ENCODE measurements at regions not wholly inside any gene's neighbourhood (a gene's known extent, or its start where the extent isn't known, plus 50 kb on each side); places are given as distances from the start of the nearest gene placed in this dataset.

GRCh38 chr9:30075022-30075421 lies 2309.4 kb upstream of the ACO1 start:
- DNase-seq (no peak), ATAC-seq (no peak)
- intact Hi-C loops (cut with DNase I): no loop called here
- H3K27ac ChIP-seq: no peak overlapping the region
- 81 to 83% methylated on average over 15 of the region's 15 CpGs for WGBS, 2 donors
- TF ChIP-seq CTCF (IDR thresholded peaks at IDR 0.05): no peak
- no peak overlapping the region for H3K4me3 ChIP-seq
- H3K4me1 ChIP-seq: no peaks in the 10 kb centered on the region
- peaks cover 0 to 3% (median 0%) of the 10 kb centered on the region in 11 donors for H3K9me3 ChIP-seq
- no peaks in the 10 kb centered on the region for H3K36me3 ChIP-seq
- no peaks in the 10 kb centered on the region for H3K27me3 ChIP-seq

DNA sequence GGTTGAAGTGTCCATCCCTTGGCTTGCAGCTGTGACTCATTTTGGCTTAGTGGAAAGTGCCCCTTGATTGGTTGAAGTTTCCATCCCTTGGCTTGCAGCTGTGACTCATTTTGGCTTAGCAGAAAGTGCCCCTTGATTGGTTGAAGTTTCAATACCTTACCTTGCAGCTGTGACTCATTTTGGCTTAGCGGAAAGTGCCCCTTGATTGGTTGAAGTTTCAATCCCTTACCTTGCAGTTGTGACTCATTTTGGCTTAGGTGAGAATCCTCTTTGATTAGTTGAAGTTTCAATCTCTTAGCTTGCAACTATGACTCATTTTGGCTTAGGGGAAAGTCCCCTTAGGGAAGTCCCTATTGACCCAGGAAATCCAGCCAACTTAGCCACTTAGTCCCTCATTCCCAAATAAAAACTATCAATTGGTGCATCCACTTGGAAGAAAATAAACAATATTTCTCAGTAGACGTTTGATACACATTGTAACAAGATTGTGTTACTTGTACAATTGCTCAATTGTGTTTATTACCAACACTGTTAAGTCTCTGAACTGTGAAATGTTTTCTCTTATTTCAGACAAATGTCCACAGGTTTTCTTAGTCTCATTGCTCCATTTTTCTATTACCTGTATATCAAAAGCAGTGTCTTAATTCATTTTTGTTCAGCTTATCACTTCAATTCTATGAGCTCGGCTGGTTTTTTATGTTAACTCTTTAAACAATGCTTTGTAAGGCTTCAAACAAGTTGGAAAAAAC lies 2308.8 kb upstream of the ACO1 start:
- DNase-seq: no peak
- Histone ChIP-seq H3K9me3 (peaks cover 0 to 3% (median 0%) of the 10 kb centered on the region in 11 donors), H3K4me3 (no peak overlapping the region), H3K27ac (no peak overlapping the region), H3K36me3 (no peaks in the 10 kb centered on the region), H3K4me1 (no peaks in the 10 kb centered on the region), H3K27me3 (no peaks in the 10 kb centered on the region)
- intact Hi-C loops (cut with DNase I): no loop called here
- 43 to 70% methylated on average over 3 of the region's 3 CpGs for WGBS, 2 donors
- no peak for ATAC-seq
- no peak for TF ChIP-seq CTCF (IDR thresholded peaks at IDR 0.05)

DNA sequence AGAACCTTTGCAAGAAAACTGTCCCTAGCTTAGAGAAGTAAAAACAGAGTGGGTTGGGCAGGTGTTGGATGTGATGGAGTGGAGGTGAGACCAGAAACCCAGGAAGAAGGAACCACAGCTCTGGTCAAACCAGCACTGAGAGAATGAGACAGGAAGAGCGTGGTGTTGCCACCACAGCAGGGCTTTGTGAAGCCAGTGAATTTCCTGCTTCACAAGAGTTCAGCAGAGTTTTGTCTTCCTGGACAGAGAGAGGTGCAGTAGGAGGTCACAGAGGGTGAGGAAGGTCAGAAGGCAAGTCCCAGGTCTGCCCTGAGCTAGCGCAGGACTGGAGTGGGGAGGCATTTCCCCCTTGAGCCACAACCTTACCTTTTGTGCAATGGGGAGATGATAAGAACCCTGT lies 2306.2 kb upstream of the ACO1 start:
- 76 to 90% methylated on average over 2 of the region's 2 CpGs for WGBS, 2 donors
- ATAC-seq (no peak), DNase-seq (no peak)
- intact Hi-C loops (cut with DNase I): no loop called here
- no peaks in the 10 kb centered on the region for H3K36me3 ChIP-seq
- no peak overlapping the region for H3K27ac ChIP-seq
- no peaks in the 10 kb centered on the region for H3K4me1 ChIP-seq
- no peak for TF ChIP-seq CTCF (IDR thresholded peaks at IDR 0.05)
- no peak overlapping the region for H3K4me3 ChIP-seq
- H3K27me3 ChIP-seq: no peaks in the 10 kb centered on the region
- peaks cover 0 to 3% (median 0%) of the 10 kb centered on the region in 11 donors for H3K9me3 ChIP-seq

GRCh38 chr9:30089428-30089827 lies 2295.0 kb upstream of the ACO1 start:
- Histone ChIP-seq H3K9me3 (peaks cover 0 to 6% (median 0%) of the 10 kb centered on the region in 11 donors), H3K27me3 (no peaks in the 10 kb centered on the region), H3K36me3 (no peaks in the 10 kb centered on the region), H3K4me1 (no peaks in the 10 kb centered on the region), H3K27ac (no peak overlapping the region), H3K4me3 (no peak overlapping the region)
- ATAC-seq (no peak), DNase-seq (no peak)
- intact Hi-C loops (cut with DNase I): no loop called here
- TF ChIP-seq CTCF (IDR thresholded peaks at IDR 0.05): no peak
- 86 to 87% methylated on average over 5 of the region's 5 CpGs for WGBS, 2 donors
